H1 (cell line): ENCODE measurements at regions not wholly inside any gene's neighbourhood (a gene's known extent, or its start where the extent isn't known, plus 50 kb on each side); places are given as distances from the start of the nearest gene placed in this dataset.

Experiments used
- CTCF ChIA-PET: fragments of 300-600 bp; sonication (Branson Sonifier 250); formaldehyde crosslinking; loops from one replicate; lab custom pipeline; 2021; ENCODE audit not compliant: partially characterized antibody; lab: Charles Lee
- POLR2A ChIA-PET: fragments of 300-600 bp; sonication (Branson Sonifier 250); formaldehyde crosslinking; loops from one replicate; lab custom pipeline; 2021; ENCODE audit warnings: inconsistent platforms; ENCODE audit not compliant: partially characterized antibody; lab: Charles Lee
- DNase-seq, 2 experiments: peaks; one replicate each; pipeline versions ENCODE4 v3.0.0 to v3.0.0-alpha.2; 2010 to 2022; ENCODE audit warnings: low spot score in 2 of 2, low read depth in 1 of 2, mixed read lengths in 1 of 2
- FAIRE-seq: peaks from 2 replicates; lab custom pipeline; 2011; peaks lifted over from hg19 to GRCh38; lab: Jason Lieb, UNC
- H2AFZ ChIP-seq: 2 replicates; pipeline ENCODE4 v1.8.1; 2012; ENCODE audit warnings: low read length, inconsistent platforms
- H2AK5ac ChIP-seq: 2 replicates; pipeline ENCODE4 v1.6.1; 2013; ENCODE audit warnings: low read depth, low read length
- H2BK120ac ChIP-seq: replicated peaks from 2 replicates; pipeline ENCODE3; 2013; ENCODE audit warnings: low read depth, low read length, inconsistent platforms
- H2BK12ac ChIP-seq: 2 replicates; pipeline ENCODE4 v1.6.1; 2013; ENCODE audit warnings: low read depth, low read length
- H2BK15ac ChIP-seq: 2 replicates; pipeline ENCODE4 v1.6.1; 2013; ENCODE audit warnings: low read length
- H2BK20ac ChIP-seq: 2 replicates; pipeline ENCODE4 v1.6.1; 2013; ENCODE audit warnings: low read length
- H2BK5ac ChIP-seq: 2 replicates; pipeline ENCODE4 v1.6.1; 2013; ENCODE audit warnings: low read depth, low read length
- H3K14ac ChIP-seq: 2 replicates; pipeline ENCODE4 v1.6.1; 2013; ENCODE audit warnings: inconsistent platforms; ENCODE audit not compliant: insufficient read length
- H3K18ac ChIP-seq: 2 replicates; pipeline ENCODE4 v1.6.1; 2013; ENCODE audit warnings: low read length; ENCODE audit errors: extremely low read depth
- H3K23ac ChIP-seq: 2 replicates; pipeline ENCODE4 v1.6.1; 2013; ENCODE audit warnings: inconsistent platforms; ENCODE audit not compliant: insufficient read length
- H3K23me2 ChIP-seq: 2 replicates; pipeline ENCODE4 v1.6.1; 2013; ENCODE audit warnings: low read depth, low read length
- H3K27ac ChIP-seq: 2 replicates; pipeline ENCODE4 v1.6.1; 2011; ENCODE audit warnings: low read depth, low read length, inconsistent platforms
- H3K27me3 ChIP-seq, 4 experiments: replicated peaks in 1 of 4; 1 replicate in 1 of 4; 2 replicates in 3 of 4; pipeline versions ENCODE4 v1.6.1 to v1.8.1; 2011 to 2013; ENCODE audit warnings: low read length in 3 of 4, mild to moderate bottlenecking in 3 of 4, inconsistent platforms in 2 of 4, mixed read lengths in 2 of 4, moderate library complexity in 1 of 4; ENCODE audit not compliant: control insufficient read depth in 3 of 4, insufficient read depth in 3 of 4; ENCODE audit errors: extremely low read depth in 1 of 4
- H3K36me3 ChIP-seq, 4 experiments: 2 replicates each; pipeline versions ENCODE4 v1.6.1 to v1.8.1; 2011 to 2013; ENCODE audit warnings: mild to moderate bottlenecking in 4 of 4, low read length in 3 of 4, moderate library complexity in 2 of 4, control low read depth in 1 of 4, inconsistent platforms in 1 of 4; ENCODE audit not compliant: insufficient read depth in 4 of 4, control insufficient read depth in 2 of 4
- H3K4ac ChIP-seq: replicated peaks from 2 replicates; pipeline ENCODE3; 2013; ENCODE audit warnings: low read length, low read depth, mixed read lengths, inconsistent platforms; ENCODE audit not compliant: insufficient read length
- H3K4me1 ChIP-seq, 4 experiments: replicated peaks in 1 of 4; 1 replicate in 1 of 4; 2 replicates in 3 of 4; pipeline versions ENCODE4 v1.6.1 to v1.8.1; 2011 to 2013; ENCODE audit warnings: low read length in 3 of 4, inconsistent platforms in 2 of 4, mixed read lengths in 1 of 4; ENCODE audit not compliant: insufficient read depth in 4 of 4, control insufficient read depth in 3 of 4
- H3K4me2 ChIP-seq, 2 experiments: 2 replicates each; pipeline versions ENCODE4 v1.6.1 to v1.8.1; 2011 to 2013; ENCODE audit warnings: low read depth in 2 of 2, low read length in 2 of 2, control low read depth in 1 of 2, inconsistent platforms in 1 of 2, mild to moderate bottlenecking in 1 of 2; ENCODE audit not compliant: insufficient read depth in 1 of 2
- H3K4me3 ChIP-seq, 4 experiments: fragments of 200-600, 300-600 bp in 1 of 4; sonication (generic), shearing (Covaris generic), sonication (Bioruptor Twin) in 1 of 4; 2 replicates each; pipeline versions ENCODE4 v1.5.1 to v1.8.1; 2011 to 2016; ENCODE audit warnings: low read length in 4 of 4, low read depth in 3 of 4, control low read depth in 2 of 4, inconsistent platforms in 2 of 4, mild to moderate bottlenecking in 2 of 4, mixed read lengths in 1 of 4, moderate library complexity in 1 of 4; ENCODE audit not compliant: insufficient read depth in 2 of 4; ENCODE audit errors: extremely low read depth in 1 of 4
- H3K56ac ChIP-seq: replicated peaks from 2 replicates; pipeline ENCODE3; 2013; ENCODE audit warnings: low read depth, mild to moderate bottlenecking, mixed read lengths, low read length, inconsistent platforms; ENCODE audit not compliant: insufficient read length
- H3K79me1 ChIP-seq: 2 replicates; pipeline ENCODE4 v1.6.1; 2013; ENCODE audit warnings: low read depth, low read length, control low read depth
- H3K79me2 ChIP-seq, 2 experiments: 2 replicates each; pipeline versions ENCODE4 v1.6.1 to v1.8.1; 2012 to 2013; ENCODE audit warnings: low read length in 2 of 2, mild to moderate bottlenecking in 2 of 2, inconsistent platforms in 1 of 2; ENCODE audit not compliant: insufficient read depth in 2 of 2, control insufficient read depth in 1 of 2
- H3K9ac ChIP-seq, 4 experiments: replicated peaks in 1 of 4; 1 replicate in 1 of 4; 2 replicates in 3 of 4; pipeline versions ENCODE4 v1.6.1 to v1.8.1; 2011 to 2013; ENCODE audit warnings: low read depth in 3 of 4, low read length in 3 of 4, control low read depth in 2 of 4, mild to moderate bottlenecking in 2 of 4, moderate library complexity in 2 of 4, inconsistent platforms in 1 of 4; ENCODE audit errors: extremely low read depth in 1 of 4
- H3K9me3 ChIP-seq, 2 experiments: 2 replicates each; pipeline versions ENCODE4 v1.6.1 to v1.8.1; 2012 to 2013; ENCODE audit warnings: mild to moderate bottlenecking in 2 of 2, moderate library complexity in 2 of 2, control low read depth in 1 of 2, inconsistent platforms in 1 of 2, low read depth in 1 of 2, low read length in 1 of 2, mixed read lengths in 1 of 2; ENCODE audit not compliant: insufficient read depth in 2 of 2
- H4K20me1 ChIP-seq, 2 experiments: replicated peaks in 1 of 2; 2 replicates each; pipeline versions ENCODE3 to v1.8.1; 2011 to 2013; ENCODE audit warnings: inconsistent platforms in 2 of 2, low read length in 2 of 2, mild to moderate bottlenecking in 1 of 2; ENCODE audit not compliant: insufficient read depth in 2 of 2, control insufficient read depth in 1 of 2
- H4K5ac ChIP-seq: 2 replicates; pipeline ENCODE4 v1.6.1; 2013; ENCODE audit warnings: low read length, low read depth, mixed read lengths, inconsistent platforms; ENCODE audit not compliant: insufficient read length
- H4K8ac ChIP-seq: 2 replicates; pipeline ENCODE4 v1.8.0; 2013; ENCODE audit warnings: mild to moderate bottlenecking, moderate library complexity, low read length, inconsistent platforms; ENCODE audit not compliant: insufficient read depth; ENCODE audit errors: extremely low read depth
- H4K91ac ChIP-seq: replicated peaks from 2 replicates; pipeline ENCODE3; 2013; ENCODE audit warnings: low read length, mixed read lengths, inconsistent platforms; ENCODE audit not compliant: insufficient read length
- ASH2L ChIP-seq: fragments of 200-600, 300-600 bp; sonication (generic); IDR thresholded peaks from one replicate; pipeline ENCODE4 v1.7.1; 2017; ENCODE audit warnings: low read length
- GABPA ChIP-seq: IDR thresholded peaks from 2 replicates; pipeline ENCODE4 v1.6.1; 2011; ENCODE audit warnings: mild to moderate bottlenecking, low read length, moderate library complexity, borderline replicate concordance; ENCODE audit not compliant: insufficient read depth
- GTF2F1 ChIP-seq: IDR thresholded peaks from 2 replicates; pipeline ENCODE4 v1.6.1; 2012; ENCODE audit warnings: low read depth, low read length, improper control_type of control experiment, borderline replicate concordance
- SP2 ChIP-seq: IDR thresholded peaks from 2 replicates; pipeline ENCODE4 v1.6.1; 2012; ENCODE audit warnings: mild to moderate bottlenecking, low read length, inconsistent platforms
- WGBS, 2 experiments: shearing (Covaris generic) in 1 of 2; methylation state at CpG; one replicate each; pipeline versions ENCODE4 v1.1.6 to v1.1.7; 2013 to 2015; ENCODE audit warnings: low lambda C conversion rate in 2 of 2, mixed read lengths in 2 of 2, inconsistent platforms in 1 of 2, low coverage in 1 of 2, missing lambda C conversion rate in 1 of 2; ENCODE audit not compliant: insufficient replicate concordance in 2 of 2, insufficient coverage in 1 of 2, insufficient read length in 1 of 2; ENCODE audit errors: extremely low coverage in 1 of 2, missing lambda C conversion rate in 1 of 2; 5-methylcytosine and 5-hydroxymethylcytosine counted together

DNA sequence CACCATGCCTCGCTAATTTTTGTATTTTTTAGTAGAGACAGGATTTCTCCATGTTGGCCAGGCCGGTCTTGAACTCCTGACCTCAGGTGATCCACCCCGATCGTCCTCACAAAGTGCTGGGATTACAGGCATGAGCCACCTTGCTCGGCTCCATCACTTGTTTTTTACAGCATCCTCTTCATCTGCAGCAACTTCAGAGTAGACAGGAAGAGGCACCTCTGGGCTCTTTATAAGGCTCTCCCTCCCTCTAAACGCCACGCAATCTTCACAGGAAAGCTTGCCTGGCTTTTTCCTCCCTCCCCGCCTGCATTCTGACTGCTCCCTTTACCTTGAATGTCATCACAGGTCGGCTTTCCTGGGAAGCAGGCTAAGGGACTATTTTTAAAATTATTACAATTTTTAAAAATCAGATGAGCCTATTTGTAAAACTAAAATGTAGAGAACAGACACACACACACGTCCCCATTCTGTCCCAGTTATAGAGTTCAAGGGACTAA, 111.5 kb upstream of the LDB2 start:
- POLR2A ChIA-PET = interaction anchor here (0.6 to 1.3 kb wide), 2 partner anchors 11 to 94 kb away, joined by 3 read pairs; no protein-coding TSS in a partner anchor
- H3K4me3 ChIP-seq = no peak overlapping the region
- H3K36me3 ChIP-seq = 0 out of 8 replicates have a peak, but pooled peaks cover 0 to 3% (median 0%) of the 10 kb centered on the region in 4 experiments
- no peak overlapping the region; the same call in 1 of the 2 replicates for H2BK5ac ChIP-seq
- H4K20me1 ChIP-seq = no peaks in the 10 kb centered on the region
- peaks cover 4 to 6% of the 10 kb centered on the region in 2 experiments; a peak in 2 of 4 replicates for H3K9me3 ChIP-seq
- H2AK5ac ChIP-seq = no peak overlapping the region
- DNase-seq (peak in 1 of 2 experiments; percentile 14), FAIRE-seq (no peak)
- no peak overlapping the region for H2BK120ac ChIP-seq
- H3K9ac ChIP-seq = peak overlapping the region in 1 of 4 experiments; percentile 32; a peak in 1 of 7 replicates
- H3K79me2 ChIP-seq = no peaks in the 10 kb centered on the region
- no peak overlapping the region for H3K56ac ChIP-seq
- H3K27ac ChIP-seq = no peak overlapping the region
- no peaks in the 10 kb centered on the region for H3K27me3 ChIP-seq
- H2BK12ac ChIP-seq = peak overlapping the region; percentile 42; the same call in 1 of the 2 replicates
- TF ChIP-seq GABPA (no peak), SP2 (no peak), GTF2F1 (no peak), ASH2L (no peak)
- TF ChIP-seq, all 59 proteins: peak for 0
- H3K4me1 ChIP-seq = peaks cover 1 to 2% (median 2%) of the 10 kb centered on the region in 4 experiments
- H3K23me2 ChIP-seq = no peaks in the 10 kb centered on the region
- H3K14ac ChIP-seq = no peak overlapping the region
- WGBS, 2 experiments = 97% methylated on average over 10 of the region's 10 CpGs; no CpG with 5 or more reads in 1 of the 2 experiments
- H4K5ac ChIP-seq = no peak overlapping the region
- no peak overlapping the region for H4K8ac ChIP-seq
- no peak overlapping the region for H4K91ac ChIP-seq
- H3K4me2 ChIP-seq = no peak overlapping the region
- CTCF ChIA-PET = interaction anchor here (0.6 to 2.4 kb wide), 6 partner anchors 9 to 213 kb away, joined by 3 to 8 read pairs (median 3); no protein-coding TSS in a partner anchor
- H3K18ac ChIP-seq = no peak overlapping the region
- no peak overlapping the region for H2AFZ ChIP-seq
- H2BK15ac ChIP-seq = no peak overlapping the region
- no peak overlapping the region; the same call in 1 of the 2 replicates for H2BK20ac ChIP-seq
- no peak overlapping the region for H3K23ac ChIP-seq
- no peak overlapping the region for H3K4ac ChIP-seq
- H3K79me1 ChIP-seq = no peaks in the 10 kb centered on the region
